ENCODE measurements at regions not wholly inside any gene's neighbourhood (a gene's known extent, or its start where the extent isn't known, plus 50 kb on each side); places are given as distances from the start of the nearest gene placed in this dataset.

GRCh38 chr14:24721775-24722174 is 87.8 kb upstream of the GZMB start:
- CTCF ChIA-PET, result no interaction called here
- no peak overlapping the region for H3K27ac ChIP-seq
- no peak for DNase-seq (ENCODE audit: low spot score)
- TF ChIP-seq, protein P1, sequence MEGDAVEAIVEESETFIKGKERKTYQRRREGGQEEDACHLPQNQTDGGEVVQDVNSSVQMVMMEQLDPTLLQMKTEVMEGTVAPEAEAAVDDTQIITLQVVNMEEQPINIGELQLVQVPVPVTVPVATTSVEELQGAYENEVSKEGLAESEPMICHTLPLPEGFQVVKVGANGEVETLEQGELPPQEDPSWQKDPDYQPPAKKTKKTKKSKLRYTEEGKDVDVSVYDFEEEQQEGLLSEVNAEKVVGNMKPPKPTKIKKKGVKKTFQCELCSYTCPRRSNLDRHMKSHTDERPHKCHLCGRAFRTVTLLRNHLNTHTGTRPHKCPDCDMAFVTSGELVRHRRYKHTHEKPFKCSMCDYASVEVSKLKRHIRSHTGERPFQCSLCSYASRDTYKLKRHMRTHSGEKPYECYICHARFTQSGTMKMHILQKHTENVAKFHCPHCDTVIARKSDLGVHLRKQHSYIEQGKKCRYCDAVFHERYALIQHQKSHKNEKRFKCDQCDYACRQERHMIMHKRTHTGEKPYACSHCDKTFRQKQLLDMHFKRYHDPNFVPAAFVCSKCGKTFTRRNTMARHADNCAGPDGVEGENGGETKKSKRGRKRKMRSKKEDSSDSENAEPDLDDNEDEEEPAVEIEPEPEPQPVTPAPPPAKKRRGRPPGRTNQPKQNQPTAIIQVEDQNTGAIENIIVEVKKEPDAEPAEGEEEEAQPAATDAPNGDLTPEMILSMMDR (conservative IDR thresholded peaks at IDR 0.05; ENCODE audit: low read depth), result no peak
- POLR2A ChIA-PET (ENCODE audit: low non-redundant PET), result no interaction called here

DNA sequence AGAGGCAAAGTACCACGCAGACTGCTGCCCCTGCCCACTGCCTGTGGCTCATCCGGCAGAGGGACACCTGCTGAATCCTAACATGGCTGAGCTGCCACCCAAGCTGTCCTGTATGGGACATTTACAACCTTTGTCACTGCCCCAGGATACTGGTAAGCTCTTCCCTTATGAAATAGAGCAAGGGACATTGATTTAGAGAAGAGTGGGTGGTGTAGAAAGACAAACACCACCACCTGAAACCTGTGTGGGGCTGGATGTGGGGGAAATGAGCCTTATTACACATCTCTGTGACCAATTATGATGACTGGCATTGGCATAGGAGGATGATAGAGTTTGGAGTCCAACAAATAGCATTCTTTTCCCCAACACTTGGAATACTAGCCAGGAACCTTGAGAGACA is 81.2 kb upstream of the GZMB start:
- ChIA-PET CTCF (no interaction called here), POLR2A (ENCODE audit: low non-redundant PET) (no interaction called here)
- no peak overlapping the region for H3K27ac ChIP-seq
- DNase-seq (ENCODE audit: low spot score), result no peak
- TF ChIP-seq, protein P1 (conservative IDR thresholded peaks at IDR 0.05; ENCODE audit: low read depth), result no peak

DNA sequence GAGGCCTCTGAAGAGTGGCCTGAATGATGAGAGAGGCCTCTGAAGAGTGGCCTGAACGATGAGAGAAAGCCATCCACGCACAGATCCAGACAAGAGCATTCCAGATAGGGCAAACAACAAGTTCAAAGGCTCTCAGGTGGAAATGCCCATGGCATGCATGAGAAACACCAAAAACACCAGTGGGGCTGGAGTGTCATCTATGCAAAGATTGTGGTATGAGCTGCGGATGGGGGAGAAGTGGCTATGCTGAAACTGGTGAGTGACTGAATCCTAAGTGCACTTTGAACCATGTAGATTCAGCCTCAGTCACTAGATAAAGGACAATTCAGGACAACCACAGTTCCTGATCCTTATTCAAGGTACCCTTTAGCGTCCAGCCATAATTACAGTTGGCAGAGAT is 79.4 kb upstream of the GZMB start:
- TF ChIP-seq, protein P1 (conservative IDR thresholded peaks at IDR 0.05; ENCODE audit: low read depth), result no peak
- DNase-seq (ENCODE audit: low spot score), result no peak
- ChIA-PET POLR2A (ENCODE audit: low non-redundant PET) (no interaction called here), CTCF (no interaction called here)
- no peak overlapping the region for H3K27ac ChIP-seq

DNA sequence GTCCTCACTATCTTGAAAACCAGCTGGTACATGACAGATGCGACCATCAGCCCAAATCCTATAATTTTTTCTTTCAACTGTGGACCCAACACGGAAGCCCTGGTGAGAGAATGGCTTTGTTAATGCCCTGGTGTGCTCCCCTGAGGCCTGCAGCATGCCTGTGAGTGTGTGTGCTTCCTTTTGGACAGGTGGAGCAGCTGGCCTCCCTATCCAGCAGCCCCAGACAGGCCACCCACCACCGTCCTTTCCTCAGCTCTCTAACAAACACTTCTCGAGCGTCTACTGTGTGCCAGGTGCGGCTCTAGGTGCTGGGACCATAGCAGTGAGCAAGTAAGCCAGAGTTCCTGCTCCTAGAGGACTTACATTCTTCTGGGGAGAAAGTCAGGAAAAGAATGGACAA is 78.9 kb upstream of the GZMB start:
- H3K27ac ChIP-seq, result no peak overlapping the region
- TF ChIP-seq, protein P1 (conservative IDR thresholded peaks at IDR 0.05; ENCODE audit: low read depth), result no peak
- ChIA-PET POLR2A (ENCODE audit: low non-redundant PET) (no interaction called here), CTCF (no interaction called here)
- no peak for DNase-seq (ENCODE audit: low spot score)

GRCh38 chr14:24712374-24712773 is 78.4 kb upstream of the GZMB start:
- no peak overlapping the region for H3K27ac ChIP-seq
- TF ChIP-seq, protein P1 (conservative IDR thresholded peaks at IDR 0.05; ENCODE audit: low read depth), result no peak
- POLR2A ChIA-PET (ENCODE audit: low non-redundant PET), result no interaction called here
- CTCF ChIA-PET, result interaction anchor here (0.6 kb wide), 1 partner anchor 115 kb away, joined by 4 read pairs; no protein-coding TSS in a partner anchor
- no peak for DNase-seq (ENCODE audit: low spot score)

DNA sequence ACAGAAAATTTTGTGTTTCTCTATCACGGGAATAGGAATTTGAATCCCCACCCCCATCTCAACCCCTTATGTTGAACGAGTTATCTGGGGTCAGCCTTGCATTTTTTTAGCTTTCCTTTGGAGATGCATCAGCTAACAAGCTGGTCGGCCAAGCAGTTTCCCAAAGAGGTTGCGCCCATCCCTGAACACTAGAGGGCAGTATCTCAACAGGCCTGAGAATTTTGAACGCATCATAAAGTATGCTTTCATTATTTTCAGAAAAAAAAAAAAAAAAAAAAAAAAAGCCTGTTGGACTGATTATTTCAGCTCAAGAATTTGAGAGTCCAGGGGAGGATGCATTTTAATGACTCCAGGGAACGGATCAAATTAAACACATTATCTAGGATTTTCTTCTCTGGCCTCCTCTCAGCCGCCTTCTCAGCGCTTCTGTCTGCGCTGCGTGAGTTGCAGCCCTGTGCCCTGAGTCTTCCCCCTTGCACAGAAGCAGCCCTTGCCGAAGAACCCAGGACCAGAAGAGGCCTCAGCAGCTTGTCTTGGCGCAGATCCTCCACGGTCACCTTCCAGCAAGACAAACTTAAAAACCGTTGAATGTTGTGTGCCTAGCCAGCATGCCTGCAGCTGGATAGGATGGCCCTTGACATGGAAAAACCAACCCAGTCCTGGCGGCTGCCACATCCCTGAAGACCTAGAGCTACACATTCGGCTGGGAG is 76.6 kb upstream of the GZMB start:
- POLR2A ChIA-PET (ENCODE audit: low non-redundant PET), result no interaction called here
- DNase-seq (ENCODE audit: low spot score), result peak; percentile 33

More for the DNA sequence above, 76.6 kb upstream of the GZMB start:
- H3K27ac ChIP-seq, result no peak overlapping the region
- TF ChIP-seq, protein P1 (conservative IDR thresholded peaks at IDR 0.05; ENCODE audit: low read depth), result peak; percentile 88
- CTCF ChIA-PET, result interaction anchor here (0.5 to 1.5 kb wide), 17 partner anchors 9 to 1139 kb away, joined by 3 to 7 read pairs (median 4); no protein-coding TSS in a partner anchor
